CD4-positive, alpha-beta T cell treated with Interleukin-4 for 1 hour (primary cell): ENCODE measurements at regions not wholly inside any gene's neighbourhood (a gene's known extent, or its start where the extent isn't known, plus 50 kb on each side); places are given as distances from the start of the nearest gene placed in this dataset.
"Not testable (repeated sequence)": the region's sequence is repeated elsewhere in the genome, so short reads cannot be mapped to it uniquely, and the experiment has no call there.

Experiments used
- DNase-seq, 2 donors: peaks; one replicate each; pipeline ENCODE4 v3.0.0-alpha.2; 2020 to 2022

DNA sequence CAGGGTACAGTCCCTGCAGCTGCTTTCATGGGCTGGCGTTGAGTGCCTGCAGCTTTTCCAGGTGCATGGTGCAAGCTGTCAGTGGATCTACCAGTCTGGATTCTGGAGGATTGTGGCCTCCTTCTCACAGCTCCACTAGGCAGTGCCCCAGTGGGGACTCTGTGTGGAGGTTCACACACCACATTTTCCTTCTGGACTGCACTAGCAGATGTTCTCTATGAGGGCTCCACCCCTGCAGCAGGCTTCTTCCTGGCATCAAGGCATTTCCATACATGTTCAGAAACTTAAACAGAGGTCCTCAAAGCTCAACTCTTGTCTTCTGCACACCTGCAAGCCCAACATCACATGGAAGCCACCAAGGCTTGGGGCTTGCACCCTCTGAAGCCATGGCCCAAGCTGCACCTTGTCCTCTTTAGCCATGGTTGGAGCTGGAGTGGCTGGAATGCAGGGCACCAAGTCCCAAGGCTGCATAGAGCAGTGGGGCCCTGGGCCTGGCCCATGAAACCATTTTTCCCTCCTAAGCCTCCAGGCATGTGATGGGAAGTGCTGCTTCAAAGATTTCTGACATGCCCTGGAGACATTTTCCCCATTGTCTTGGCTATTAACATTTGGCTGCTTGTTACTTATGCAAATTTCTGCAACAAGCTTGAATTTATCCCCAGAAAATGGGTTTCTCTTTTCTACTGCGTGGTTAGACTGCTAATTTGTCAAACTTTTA is 250.2 kb upstream of the COPS8 start:
- no peak for DNase-seq

GRCh38 chr2:236836028-236836427 is 249.7 kb upstream of the COPS8 start:
- DNase-seq, result not testable (repeated sequence)

DNA sequence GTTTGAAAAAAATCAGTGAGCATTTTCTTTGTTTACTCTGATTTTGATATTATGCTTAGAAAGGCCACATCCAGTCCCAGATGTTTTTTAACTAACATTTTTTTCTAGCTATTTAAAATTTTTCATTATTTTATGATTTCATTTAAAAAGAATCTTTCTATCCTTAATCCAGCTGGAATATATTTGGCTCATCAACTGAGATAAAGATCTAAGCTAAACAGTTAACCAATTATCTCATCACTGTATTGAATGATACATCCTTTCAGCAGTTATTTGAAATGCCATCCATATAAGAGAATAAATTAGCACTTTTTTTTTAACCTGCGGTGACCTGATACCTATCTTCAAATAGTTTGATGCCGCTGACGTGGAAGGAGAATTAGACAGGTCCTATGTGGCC is 245.5 kb upstream of the COPS8 start:
- no peak for DNase-seq

- DNase-seq, result no peak
Measured at GRCh38 chr2:236840857-236841256, 244.8 kb upstream of the COPS8 start.

DNA sequence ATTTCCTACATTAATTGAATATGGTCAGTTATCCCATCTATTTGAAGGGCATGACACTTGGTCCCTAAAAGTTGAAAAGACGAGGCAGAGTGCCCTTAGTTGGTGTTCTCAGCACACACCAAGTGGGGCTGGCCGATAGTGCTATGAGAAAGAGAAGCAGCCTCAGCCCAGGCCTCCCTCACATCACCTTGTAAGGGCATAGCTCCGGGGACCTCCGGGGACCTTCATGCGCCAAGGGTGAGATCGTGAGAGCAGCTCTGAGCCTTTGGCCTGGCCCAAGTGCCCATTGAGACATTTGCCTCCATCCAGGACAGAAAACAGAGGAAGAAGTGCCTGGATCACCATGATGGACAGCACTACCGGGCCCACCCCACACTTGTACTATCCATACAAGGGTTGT is 244.3 kb upstream of the COPS8 start:
- no peak for DNase-seq

GRCh38 chr2:236843161-236843968 is 242.3 kb upstream of the COPS8 start:
- DNase-seq, result no peak

DNA sequence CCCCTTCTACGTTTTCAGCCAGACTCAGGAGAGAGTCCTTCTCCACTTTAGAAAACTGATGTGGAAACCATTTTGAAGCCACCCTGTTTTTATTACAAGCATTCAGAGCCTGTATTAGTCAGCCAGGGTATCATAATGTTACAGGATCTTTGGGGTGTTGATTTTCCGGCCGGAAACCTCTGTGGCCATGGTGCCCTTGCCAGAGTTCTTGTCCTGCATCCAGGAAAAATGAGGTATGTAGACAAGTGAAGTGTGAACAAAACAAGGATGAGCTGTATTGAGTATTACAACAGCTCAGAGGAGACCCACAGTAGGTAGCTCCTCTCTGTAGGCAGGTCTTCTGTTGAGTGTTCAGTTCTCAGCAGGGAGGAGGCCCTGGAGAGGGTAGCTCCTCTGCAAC is 241.0 kb upstream of the COPS8 start:
- no peak for DNase-seq

DNA sequence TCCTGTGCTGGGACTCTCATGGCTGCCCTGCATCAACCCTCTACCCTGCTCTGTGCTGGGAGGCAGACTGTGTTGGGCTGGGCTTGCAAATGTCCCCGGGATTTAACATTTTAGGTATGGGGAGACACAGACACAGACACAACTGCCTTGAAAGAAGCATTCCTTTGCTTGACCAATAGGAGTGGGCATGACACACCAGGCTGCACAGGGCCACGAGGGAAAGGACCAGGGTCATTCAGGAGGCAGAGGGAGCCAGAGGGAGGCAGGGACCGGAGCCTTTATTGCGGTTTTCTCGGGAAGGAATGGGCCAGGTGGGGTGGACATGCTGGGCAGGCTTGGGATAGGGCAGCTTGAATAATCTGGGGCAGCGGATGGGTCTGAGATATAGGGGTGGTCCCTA is 238.7 kb upstream of the COPS8 start:
- DNase-seq, result no peak

DNA sequence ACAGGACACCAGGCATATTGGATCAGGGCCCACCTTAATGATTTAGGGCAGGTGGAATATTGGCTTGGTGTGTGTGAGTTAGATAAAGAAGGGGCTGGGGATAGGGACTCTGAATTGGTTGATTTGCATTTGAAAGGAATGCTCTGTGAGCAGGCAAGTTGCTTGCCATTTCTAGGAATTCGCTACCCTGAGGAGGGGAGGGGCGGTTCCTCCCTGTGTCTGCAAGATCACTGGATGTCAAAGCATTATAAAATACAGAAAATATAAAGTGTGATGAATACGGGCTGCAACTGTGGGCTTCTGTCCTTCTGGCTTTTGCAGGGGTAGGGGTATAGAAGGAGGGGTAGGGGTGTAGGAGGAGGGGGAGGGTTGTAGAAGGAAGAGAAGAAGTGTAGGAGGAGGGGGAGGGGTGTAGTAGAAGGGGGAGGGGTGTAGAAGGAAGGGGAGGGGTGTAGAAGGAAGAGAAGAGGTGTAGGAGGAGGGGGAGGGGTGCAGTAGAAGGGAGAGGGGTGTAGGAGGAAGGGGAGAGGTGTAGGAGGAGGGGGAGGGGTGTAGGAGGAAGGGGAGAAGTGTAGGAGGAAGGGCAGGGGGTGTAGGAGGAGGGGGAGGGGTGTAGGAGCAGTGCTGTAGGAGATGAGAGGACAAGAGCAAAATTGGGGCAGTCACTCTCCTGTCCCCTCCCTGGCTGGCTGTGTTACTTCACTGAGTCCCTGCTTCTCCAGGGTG is 238.0 kb upstream of the COPS8 start:
- DNase-seq, result no peak

- DNase-seq, result no peak
Measured at GRCh38 chr2:236848501-236848900, 237.2 kb upstream of the COPS8 start.

DNA sequence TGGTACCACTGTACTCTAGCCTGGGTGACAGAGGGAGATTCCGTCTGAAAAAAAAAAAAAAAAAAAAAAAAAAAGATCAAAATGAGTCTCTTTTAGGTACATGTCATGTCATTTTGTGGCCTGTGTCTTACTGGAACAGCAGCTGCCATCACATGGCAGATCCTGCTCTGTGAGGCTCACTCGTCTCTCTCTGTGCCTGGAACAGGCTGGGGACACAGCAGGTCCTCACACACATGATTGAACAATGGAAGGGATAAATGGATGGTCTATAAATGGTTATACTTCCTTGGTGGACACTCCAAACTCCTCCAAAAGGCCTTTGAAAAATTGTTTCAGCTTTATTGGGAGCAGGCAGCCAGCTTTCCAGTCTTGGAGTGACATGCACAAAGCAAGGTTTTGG is 236.2 kb upstream of the COPS8 start:
- DNase-seq, result no peak

GRCh38 chr2:236849940-236850339 is 235.7 kb upstream of the COPS8 start:
- DNase-seq, result no peak

- DNase-seq, result no peak
Measured at GRCh38 chr2:236851187-236851586, 234.5 kb upstream of the COPS8 start.

- no peak for DNase-seq
Measured at GRCh38 chr2:236852100-236852976, 233.4 kb upstream of the COPS8 start.

DNA sequence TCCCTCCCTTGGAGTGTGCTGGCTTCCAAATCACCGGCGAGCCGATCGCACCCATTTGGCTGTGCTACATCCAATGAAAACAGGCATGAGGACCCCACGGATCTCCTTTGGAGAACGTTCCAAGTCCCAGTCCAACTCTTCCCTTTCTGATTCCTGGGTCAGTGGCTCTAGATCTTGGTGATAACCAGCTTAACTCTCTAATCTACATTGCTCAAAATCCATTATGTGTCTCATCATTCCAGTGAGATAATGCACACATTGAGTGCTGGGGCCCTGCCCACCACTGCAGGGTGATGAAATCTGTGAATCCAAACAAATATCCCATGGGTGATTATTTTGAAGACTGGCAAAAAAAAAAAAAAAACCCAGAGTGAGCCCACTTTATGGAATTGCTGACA is 232.7 kb upstream of the COPS8 start:
- DNase-seq, result no peak

GRCh38 chr2:236853585-236854051 is 232.1 kb upstream of the COPS8 start:
- DNase-seq, result no peak

GRCh38 chr2:236855176-236855865 is 230.4 kb upstream of the COPS8 start:
- DNase-seq, result no peak

- DNase-seq, result no peak
Measured at GRCh38 chr2:236855866-236856847, 229.5 kb upstream of the COPS8 start.

- no peak for DNase-seq
Measured at GRCh38 chr2:236856848-236857235, 228.8 kb upstream of the COPS8 start.

- DNase-seq, result no peak
Measured at GRCh38 chr2:236857246-236857645, 228.4 kb upstream of the COPS8 start.

GRCh38 chr2:236857781-236858180 is 227.9 kb upstream of the COPS8 start:
- DNase-seq, result no peak
